HL-60 (cell line): ENCODE measurements at regions not wholly inside any gene's neighbourhood (a gene's known extent, or its start where the extent isn't known, plus 50 kb on each side); places are given as distances from the start of the nearest gene placed in this dataset.
A peak's percentile ranks its signal among the peaks of the same experiment; 100 is the strongest.

ENCODE experiments used
- DNase-seq, 2 experiments: peaks; one replicate each; pipeline ENCODE4 v3.0.0-alpha.2; 2010 to 2020; ENCODE audit warnings: low read depth in 1 of 2, low spot score in 1 of 2
- H3K27ac ChIP-seq: fragments of 250-450 bp; sonication (Bioruptor Pico); replicated peaks from 2 replicates; pipeline ENCODE4 v1.5.1; 2020; ENCODE audit warnings: mild to moderate bottlenecking, moderate library complexity
- H3K27me3 ChIP-seq: fragments of 250-450 bp; sonication (Bioruptor Pico); 2 replicates; pipeline ENCODE4 v1.5.1; 2021; ENCODE audit warnings: mild to moderate bottlenecking, moderate library complexity; ENCODE audit not compliant: insufficient read depth, poor library complexity, severe bottlenecking
- H3K4me3 ChIP-seq: replicated peaks from 2 replicates; pipeline ENCODE4 v1.5.1; 2011; ENCODE audit warnings: mild to moderate bottlenecking, control low read depth, low read length; ENCODE audit not compliant: insufficient read depth
- GABPA ChIP-seq: IDR thresholded peaks from 2 replicates; pipeline ENCODE4 v1.6.1; 2012; ENCODE audit warnings: low read depth
- POLR2AphosphoS5 ChIP-seq: IDR thresholded peaks from 2 replicates; pipeline ENCODE4 v1.6.1; 2012; ENCODE audit warnings: low read depth
- REST ChIP-seq: IDR thresholded peaks from 2 replicates; pipeline ENCODE4 v1.6.1; 2012; ENCODE audit warnings: low read depth; ENCODE audit not compliant: insufficient replicate concordance
- SPI1 ChIP-seq: IDR thresholded peaks from 2 replicates; pipeline ENCODE4 v1.6.1; 2012; ENCODE audit warnings: low read depth, mild to moderate bottlenecking, borderline replicate concordance
- TF ChIP-seq, protein P1 (sequence below): IDR thresholded peaks from one replicate; pipeline ENCODE4 v1.5.1; 2011; ENCODE audit warnings: low read length, control low read depth, inconsistent platforms; ENCODE audit not compliant: insufficient read depth

- DNase-seq: no peak
- peak overlapping the region; percentile 93 for H3K27ac ChIP-seq
- TF ChIP-seq POLR2AphosphoS5 (no peak), REST (no peak), GABPA (no peak), SPI1 (no peak)
- TF ChIP-seq, protein P1, sequence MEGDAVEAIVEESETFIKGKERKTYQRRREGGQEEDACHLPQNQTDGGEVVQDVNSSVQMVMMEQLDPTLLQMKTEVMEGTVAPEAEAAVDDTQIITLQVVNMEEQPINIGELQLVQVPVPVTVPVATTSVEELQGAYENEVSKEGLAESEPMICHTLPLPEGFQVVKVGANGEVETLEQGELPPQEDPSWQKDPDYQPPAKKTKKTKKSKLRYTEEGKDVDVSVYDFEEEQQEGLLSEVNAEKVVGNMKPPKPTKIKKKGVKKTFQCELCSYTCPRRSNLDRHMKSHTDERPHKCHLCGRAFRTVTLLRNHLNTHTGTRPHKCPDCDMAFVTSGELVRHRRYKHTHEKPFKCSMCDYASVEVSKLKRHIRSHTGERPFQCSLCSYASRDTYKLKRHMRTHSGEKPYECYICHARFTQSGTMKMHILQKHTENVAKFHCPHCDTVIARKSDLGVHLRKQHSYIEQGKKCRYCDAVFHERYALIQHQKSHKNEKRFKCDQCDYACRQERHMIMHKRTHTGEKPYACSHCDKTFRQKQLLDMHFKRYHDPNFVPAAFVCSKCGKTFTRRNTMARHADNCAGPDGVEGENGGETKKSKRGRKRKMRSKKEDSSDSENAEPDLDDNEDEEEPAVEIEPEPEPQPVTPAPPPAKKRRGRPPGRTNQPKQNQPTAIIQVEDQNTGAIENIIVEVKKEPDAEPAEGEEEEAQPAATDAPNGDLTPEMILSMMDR: no peak
- no peaks in the 10 kb centered on the region for H3K27me3 ChIP-seq
- peak overlapping the region; percentile 30; the same call in 1 of the 2 replicates for H3K4me3 ChIP-seq
Observed at GRCh38 chr1:148317288-148317985, 165.4 kb upstream of the NBPF11 start.

DNA sequence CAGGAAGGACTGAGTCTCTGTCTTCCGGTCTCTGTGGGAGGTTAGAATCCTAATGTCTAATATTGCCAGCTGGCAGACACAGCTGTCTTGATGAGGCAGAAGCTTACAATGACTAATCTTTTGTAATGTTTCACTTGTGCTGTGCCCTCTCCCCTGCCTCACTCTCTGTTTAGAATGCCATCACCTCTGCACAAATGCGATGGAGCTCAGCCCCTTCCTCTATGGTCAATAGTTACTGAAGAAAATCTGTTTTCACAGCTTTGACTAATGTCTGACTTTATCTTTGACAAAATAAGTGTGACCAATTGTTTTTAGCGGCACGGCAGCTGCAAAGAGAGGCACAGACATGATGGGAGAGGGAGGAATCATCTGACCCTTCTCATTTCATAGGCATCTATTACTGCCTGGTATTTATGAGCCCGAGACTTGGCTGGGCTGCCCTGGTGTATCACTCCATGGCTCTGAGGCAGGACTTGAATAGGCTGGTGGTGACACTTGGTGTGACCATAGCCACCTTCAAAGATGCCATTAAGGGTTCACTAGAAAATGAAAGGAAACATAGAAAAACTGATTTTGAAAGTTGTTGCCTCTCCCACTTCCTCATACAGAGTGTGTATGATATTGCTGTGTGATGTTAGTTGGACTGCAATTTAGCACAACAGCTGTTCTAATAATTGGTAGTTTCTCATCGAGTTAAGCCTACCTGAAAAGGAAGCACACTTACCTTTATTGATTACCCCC, 163.2 kb upstream of the NBPF11 start:
- H3K27me3 ChIP-seq: no peaks in the 10 kb centered on the region
- H3K27ac ChIP-seq: no peak overlapping the region
- TF ChIP-seq GABPA (no peak), SPI1 (peak; percentile 75; the same call in 1 of the 2 replicates)
- no peak overlapping the region for H3K4me3 ChIP-seq
- DNase-seq: no peak

GRCh38 chr1:148310807-148311206, 158.7 kb upstream of the NBPF11 start:
- no peak for TF ChIP-seq REST
- TF ChIP-seq POLR2AphosphoS5: no peak
- TF ChIP-seq SPI1: no peak
- TF ChIP-seq GABPA: no peak
- TF ChIP-seq, protein P1: no peak
- Histone ChIP-seq H3K4me3 (no peak overlapping the region), H3K27ac (no peak overlapping the region), H3K27me3 (no peaks in the 10 kb centered on the region)
- DNase-seq: no peak

DNA sequence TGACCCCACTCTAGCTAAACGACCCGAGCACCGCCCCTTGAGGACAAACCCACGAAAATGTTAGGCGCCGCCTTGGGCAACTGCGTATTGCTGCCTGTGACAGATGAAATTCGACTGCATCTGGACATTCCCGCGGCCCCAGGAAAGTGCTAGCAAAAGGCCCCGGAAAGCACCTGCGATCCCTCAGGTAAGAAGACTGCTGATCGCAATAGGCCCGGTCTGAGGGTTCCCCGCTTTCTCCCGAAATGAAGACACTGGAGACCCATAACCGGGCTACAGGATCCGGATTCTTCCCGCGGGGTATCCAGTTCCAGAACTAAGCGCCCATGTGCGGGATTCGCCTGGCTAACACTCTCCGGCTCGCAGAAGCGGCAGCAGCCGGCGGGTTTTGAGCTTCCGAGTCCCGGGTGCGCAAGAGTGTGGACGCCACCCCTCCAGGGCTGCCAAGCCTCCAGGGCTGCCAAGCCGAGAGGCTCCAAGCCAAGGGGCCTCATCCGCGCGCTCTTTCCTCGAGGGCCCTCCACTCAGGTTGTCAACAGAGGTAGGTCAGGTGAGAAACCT, 157.9 kb upstream of the NBPF11 start:
- no peak for TF ChIP-seq GABPA
- TF ChIP-seq, protein P1: no peak
- no peak for TF ChIP-seq REST
- Histone ChIP-seq H3K27me3 (no peaks in the 10 kb centered on the region), H3K27ac (no peak overlapping the region), H3K4me3 (no peak overlapping the region)
- DNase-seq: no peak
